ENCODE measurements at regions not wholly inside any gene's neighbourhood (a gene's known extent, or its start where the extent isn't known, plus 50 kb on each side); places are given as distances from the start of the nearest gene placed in this dataset.

GRCh38 chr6:149228311-149228955 lies 89.1 kb upstream of the TAB2 start:
- H3K4me3 ChIP-seq (ENCODE audit: control insufficient read depth, low read depth, low read length): no peak overlapping the region
- TF ChIP-seq CTCF (conservative IDR thresholded peaks at IDR 0.05; ENCODE audit: control insufficient read depth, insufficient read depth, low read depth, low read length): no peak
- DNase-seq (ENCODE audit: low read depth): no peak

GRCh38 chr6:149229096-149229495 lies 88.4 kb upstream of the TAB2 start:
- H3K4me3 ChIP-seq (ENCODE audit: control insufficient read depth, low read depth, low read length): no peak overlapping the region
- TF ChIP-seq CTCF (conservative IDR thresholded peaks at IDR 0.05; ENCODE audit: control insufficient read depth, insufficient read depth, low read depth, low read length): no peak
- DNase-seq (ENCODE audit: low read depth): no peak

- no peak overlapping the region for H3K4me3 ChIP-seq (ENCODE audit: control insufficient read depth, low read depth, low read length)
- TF ChIP-seq CTCF (conservative IDR thresholded peaks at IDR 0.05; ENCODE audit: control insufficient read depth, insufficient read depth, low read depth, low read length): no peak
- DNase-seq (ENCODE audit: low read depth): no peak
Measured at GRCh38 chr6:149230712-149231460, 86.6 kb upstream of the TAB2 start.

- TF ChIP-seq CTCF (conservative IDR thresholded peaks at IDR 0.05; ENCODE audit: control insufficient read depth, insufficient read depth, low read depth, low read length): no peak
- DNase-seq (ENCODE audit: low read depth): no peak
Measured at GRCh38 chr6:149231778-149232177, 85.7 kb upstream of the TAB2 start.

GRCh38 chr6:149233056-149233715 lies 84.3 kb upstream of the TAB2 start:
- DNase-seq (ENCODE audit: low read depth): peak; percentile 88
- no peak for TF ChIP-seq CTCF (conservative IDR thresholded peaks at IDR 0.05; ENCODE audit: control insufficient read depth, insufficient read depth, low read depth, low read length)
- no peak overlapping the region for H3K4me3 ChIP-seq (ENCODE audit: control insufficient read depth, low read depth, low read length)

More at GRCh38 chr6:149231778-149232177, 85.7 kb upstream of the TAB2 start:
- H3K4me3 ChIP-seq (ENCODE audit: control insufficient read depth, low read depth, low read length): no peak overlapping the region

GRCh38 chr6:149234051-149234962 lies 83.2 kb upstream of the TAB2 start:
- H3K4me3 ChIP-seq (ENCODE audit: control insufficient read depth, low read depth, low read length): no peak overlapping the region
- no peak for TF ChIP-seq CTCF (conservative IDR thresholded peaks at IDR 0.05; ENCODE audit: control insufficient read depth, insufficient read depth, low read depth, low read length)
- DNase-seq (ENCODE audit: low read depth): peak; percentile 51
